Occipital lobe (tissue), 1 donor: ENCODE measurements at regions not wholly inside any gene's neighbourhood (a gene's known extent, or its start where the extent isn't known, plus 50 kb on each side); places are given as distances from the start of the nearest gene placed in this dataset.
"Not testable (repeated sequence)": the region's sequence is repeated elsewhere in the genome, so short reads cannot be mapped to it uniquely, and the experiment has no call there.

ENCODE experiments used
- DNase-seq: peaks from one replicate; lab custom pipeline; 2025; lab: John Stamatoyannopoulos, UW

DNA sequence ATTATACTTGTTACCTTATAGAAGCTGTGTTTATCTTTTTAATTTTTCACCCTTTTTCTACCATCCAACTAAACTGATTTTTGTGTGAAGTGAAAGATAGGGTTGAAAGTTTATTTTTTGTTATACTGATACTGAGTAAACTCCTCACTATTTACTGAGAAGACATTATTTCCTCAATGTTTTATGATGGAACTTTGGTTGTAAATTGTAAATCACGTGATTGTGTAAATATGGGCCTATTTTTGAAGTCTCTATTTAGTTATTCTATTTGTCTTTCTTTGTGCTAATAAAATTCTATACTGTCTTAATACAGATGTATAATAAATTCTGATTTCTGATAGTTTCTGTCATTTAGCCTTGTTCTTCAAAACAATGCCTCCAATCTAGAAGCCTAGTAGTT is 697.2 kb upstream of the SLC8A1 start:
- no peak for DNase-seq

DNA sequence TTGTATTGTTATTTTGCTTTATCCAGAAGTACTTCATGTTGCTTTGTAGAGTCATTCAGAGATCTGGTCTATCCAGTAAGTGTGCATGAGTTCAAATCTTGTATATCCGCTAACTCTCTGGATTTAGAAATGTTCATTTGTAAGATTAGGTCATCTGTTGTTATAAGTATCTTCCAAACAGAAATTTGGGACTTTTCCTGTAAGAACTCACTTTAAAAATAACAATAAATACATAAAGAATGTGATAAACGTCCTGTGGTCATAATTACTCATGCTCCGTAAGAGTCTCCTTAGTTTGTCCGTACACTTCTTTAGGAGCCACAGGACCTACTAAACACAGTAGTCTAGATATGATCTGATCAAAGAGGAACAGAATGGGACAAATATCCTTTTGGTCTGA is 699.9 kb upstream of the SLC8A1 start:
- DNase-seq, result no peak

DNA sequence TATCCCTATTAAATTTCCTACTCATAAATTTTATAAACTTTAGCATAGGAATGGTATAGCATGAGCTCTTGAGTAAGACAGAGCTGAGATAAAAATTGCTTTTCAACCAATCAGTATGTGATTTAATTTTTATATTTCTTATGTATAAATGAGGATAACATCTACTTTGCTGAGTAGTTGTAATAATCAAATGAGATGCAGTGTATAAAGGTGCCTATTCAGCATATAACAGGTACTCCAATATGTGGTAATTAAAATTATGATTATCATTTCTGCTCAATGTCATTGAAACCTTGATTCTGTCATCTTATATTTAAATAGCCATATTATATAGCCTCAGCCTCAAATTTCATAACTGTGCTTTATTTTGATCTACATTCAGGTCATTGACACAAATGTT is 700.4 kb upstream of the SLC8A1 start:
- no peak for DNase-seq

DNA sequence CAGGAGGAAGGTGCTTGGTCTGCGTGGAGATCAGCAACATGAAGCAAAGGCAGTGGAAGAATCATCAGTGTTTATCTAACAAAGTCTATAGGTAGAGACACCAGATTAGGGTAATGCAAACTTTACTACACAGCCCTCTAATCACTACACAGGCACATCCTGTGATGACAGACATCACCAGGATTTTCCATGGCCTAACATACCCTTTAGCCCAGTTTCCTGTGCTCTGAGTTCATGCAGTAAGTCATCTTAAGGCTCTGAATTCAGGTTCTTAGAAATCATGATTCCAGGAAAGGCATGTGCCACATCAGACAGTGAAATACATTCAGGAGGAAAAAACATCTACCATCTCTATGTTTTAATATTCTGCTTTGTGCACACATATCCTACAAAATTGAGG is 708.5 kb upstream of the SLC8A1 start:
- DNase-seq, result no peak

DNA sequence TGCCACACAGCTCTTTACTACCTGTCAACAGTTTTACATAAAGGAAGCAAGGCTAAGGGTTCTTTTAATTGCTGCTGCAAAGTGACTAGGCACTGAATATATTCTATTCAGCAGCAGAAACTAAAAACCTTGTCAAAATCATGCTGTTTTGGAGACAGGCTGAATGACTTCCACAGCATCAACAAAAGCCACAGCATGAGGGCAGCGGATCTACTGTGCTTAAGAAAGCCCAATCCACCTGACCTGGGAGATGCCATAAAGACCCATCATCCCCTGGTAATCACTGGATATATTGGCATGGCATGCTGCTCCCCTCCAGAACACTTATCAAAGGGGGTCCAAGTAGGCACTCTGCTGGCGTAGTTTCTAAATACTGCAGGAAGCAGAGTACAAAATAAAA is 715.1 kb upstream of the SLC8A1 start:
- DNase-seq, result no peak

DNA sequence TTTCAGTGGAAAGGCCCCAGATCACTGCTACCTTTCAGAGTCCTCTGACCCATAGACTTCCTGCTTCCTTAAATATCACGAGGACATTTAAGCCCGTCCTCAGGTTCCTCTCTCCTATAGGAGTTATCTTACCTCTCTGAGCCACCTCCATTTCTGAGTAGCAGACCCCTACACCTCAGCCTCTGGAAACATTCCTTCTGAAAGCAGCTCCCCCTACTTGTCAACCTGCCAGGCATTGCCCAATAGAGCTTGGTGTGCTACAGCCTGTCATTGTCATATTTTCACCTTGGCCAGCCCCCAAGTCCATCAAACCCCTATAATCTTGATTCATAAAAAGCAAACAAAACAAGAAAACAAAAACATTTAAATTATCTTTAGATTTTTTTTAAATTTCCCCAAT is 717.9 kb upstream of the SLC8A1 start:
- no peak for DNase-seq

DNA sequence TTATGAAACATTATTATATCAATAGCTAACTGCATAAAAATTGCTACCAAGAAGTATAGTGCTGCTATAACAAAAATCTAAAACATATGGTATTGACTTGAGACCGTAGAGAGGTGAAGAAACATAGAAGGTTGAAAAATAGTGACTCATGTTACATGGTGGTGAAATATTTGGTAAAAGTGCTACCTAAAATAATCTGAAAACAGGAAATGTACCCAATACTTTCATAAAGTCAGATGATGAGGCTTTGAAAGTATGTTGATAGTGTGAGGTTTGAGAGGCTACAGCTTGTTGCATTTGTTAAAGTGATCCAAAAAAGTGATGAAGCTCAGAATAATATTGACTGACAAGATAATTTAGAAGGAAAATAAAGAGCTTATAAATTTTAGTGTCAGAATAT is 718.7 kb upstream of the SLC8A1 start:
- no peak for DNase-seq

DNA sequence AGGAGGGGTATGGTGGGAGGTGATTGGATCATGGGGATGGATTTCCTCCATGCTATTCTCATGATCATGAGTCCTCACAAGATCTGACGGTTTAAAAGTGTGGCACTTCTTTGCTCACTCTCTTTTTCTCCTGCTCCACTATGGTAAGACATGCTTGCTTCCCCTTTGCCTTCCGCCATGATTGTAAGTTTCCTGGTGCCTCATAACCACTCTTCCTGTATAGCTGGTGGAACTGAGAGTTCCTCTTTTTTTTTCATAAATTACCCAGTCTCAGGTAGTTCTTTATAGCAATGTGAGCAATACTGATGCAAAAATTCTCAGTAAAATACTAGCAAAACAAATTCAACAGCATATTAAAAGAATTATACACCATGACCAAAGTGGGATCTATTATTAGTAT is 728.5 kb upstream of the SLC8A1 start:
- no peak for DNase-seq

DNA sequence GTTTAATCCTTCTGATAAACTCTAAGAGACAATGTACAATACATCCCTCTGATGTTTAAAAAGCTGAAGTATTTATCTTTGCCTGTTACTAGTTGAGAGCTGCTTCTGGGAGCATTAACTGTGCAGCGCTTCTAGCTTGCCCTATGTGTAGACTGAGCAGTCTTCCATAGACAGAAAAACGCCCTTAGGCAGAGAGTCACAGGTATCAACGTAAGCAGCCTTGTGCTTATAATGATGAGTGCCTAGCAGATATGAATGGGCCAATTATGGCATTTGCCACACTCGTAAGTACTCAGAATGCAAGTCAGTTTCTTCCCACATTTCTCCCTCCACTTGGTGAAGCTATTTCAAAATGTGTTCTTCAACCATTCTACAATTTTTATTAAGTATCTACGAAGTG is 731.1 kb upstream of the SLC8A1 start:
- no peak for DNase-seq

DNA sequence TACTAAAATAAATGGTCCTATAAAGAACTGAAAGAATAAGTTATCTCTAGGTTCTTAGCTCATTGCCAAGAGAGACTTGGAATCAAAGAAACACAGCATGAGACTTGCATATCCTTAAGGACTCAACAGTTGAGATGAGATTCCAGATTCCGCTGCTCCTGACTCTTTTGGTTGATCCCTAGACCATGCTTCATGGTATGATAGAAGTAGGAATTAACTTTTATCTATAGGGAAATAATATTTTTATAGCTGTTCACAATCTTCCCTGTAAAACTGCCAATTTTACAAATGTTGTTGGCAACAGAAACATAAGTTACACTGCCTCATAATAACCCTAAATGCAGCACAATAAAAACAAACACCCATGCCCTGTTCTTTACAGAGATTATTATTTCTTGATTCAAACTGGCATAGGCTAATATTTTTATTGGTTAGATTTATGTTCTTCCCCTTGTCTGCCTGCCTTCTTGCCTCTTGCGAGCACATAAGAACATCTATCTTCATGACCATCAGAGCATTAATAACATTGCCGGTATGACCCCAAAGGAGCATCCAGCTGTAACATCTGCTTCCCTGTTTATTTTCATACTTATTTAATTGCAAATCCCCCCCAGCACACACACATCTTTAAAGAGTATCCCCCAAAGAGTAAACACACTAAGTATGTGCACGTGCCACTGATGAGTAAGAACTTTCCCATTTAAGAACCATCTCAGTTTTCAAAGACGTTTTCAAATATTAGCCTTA is 735.7 kb upstream of the SLC8A1 start:
- no peak for DNase-seq

DNA sequence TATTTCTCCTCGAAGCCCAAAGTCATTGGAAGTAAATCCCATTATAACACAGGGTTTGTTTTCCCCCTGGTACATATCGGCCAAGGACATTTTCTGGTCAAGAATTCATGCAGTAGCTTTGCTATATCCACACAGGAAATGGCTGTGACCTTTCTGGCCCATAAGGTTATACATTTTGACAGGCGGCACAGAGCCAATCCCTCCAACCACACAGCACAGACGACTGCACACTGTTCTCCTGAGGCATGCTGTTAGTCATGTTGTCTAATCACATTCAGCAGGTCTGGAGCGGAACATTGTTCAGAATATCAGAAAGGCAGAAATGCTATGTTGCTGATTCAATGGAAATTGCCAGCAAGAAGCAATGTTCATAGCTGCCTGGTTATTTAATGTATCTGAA is 742.3 kb upstream of the SLC8A1 start:
- DNase-seq, result no peak

DNA sequence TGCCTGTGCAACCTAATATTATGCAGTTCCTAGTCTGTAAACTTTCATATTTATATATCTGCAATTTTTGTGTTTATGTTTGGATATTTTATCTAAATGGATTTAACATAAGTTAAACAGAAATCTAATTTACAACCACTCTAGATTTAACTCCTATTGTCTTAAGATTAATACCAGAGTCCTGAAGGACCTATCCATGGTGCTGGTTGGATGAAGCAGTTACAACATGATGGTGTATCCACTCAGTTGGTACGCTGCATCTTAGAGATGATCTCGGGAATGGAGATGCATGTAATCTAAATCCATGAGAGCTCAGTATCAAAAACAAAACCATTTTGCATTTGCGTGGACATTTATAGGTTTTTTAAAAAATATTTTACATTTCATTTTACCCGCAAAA is 745.9 kb upstream of the SLC8A1 start:
- no peak for DNase-seq

DNA sequence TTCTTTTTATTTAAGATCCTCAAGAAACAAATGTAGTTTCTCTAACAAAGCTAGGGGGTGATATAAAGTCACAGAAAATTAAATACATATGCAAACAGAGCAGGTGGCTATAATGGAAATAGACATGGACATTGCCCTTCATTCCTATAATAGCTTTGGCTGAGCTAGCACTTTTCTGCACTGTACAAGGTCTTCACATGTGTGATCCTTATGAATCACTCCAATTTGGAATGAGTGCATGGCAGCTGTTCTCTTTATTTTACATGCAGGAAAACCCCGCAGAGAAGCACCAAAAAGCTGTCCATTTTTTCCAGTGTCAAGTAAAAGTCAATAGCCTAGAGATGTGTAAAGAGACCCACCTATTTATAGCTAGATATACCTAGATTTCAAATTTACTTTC is 747.4 kb upstream of the SLC8A1 start:
- no peak for DNase-seq

DNA sequence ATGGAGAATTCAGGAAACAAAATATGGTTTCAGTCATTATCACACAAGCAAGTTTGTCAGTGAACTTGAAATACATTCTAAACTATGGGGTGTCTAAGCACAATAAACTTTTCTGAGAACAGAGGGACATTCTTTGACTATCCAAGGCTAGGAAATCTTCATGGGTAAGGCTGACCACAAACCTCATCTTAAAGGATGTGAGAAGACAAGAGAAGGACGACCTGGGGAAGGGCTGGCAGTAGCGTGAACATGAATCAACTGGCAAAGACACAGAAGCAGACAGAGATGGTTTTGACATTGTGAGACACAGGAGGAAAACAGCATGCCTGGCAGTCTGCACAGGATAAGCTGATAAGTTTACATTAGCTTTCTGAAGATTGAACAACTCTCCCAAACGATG is 752.4 kb upstream of the SLC8A1 start:
- DNase-seq, result no peak

DNA sequence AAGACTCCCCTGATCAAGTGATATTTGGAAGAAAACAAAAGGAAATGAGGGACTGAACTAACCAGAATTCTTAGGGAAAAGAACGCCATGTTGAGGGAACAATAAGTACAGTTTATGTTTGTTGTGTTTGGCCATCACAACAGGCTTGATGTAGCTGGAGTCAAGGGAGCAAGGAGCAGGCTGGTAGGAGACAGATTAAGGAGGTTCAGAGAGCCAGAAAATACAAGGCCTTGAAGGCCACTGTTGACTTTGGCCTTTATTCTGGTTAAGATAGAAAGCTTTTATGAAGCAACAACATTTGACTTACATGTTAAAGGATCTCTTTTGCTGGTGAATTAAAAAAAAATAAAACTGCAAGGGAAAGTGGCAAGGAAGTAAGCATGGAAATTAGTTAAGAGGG is 754.1 kb upstream of the SLC8A1 start:
- DNase-seq, result no peak

DNA sequence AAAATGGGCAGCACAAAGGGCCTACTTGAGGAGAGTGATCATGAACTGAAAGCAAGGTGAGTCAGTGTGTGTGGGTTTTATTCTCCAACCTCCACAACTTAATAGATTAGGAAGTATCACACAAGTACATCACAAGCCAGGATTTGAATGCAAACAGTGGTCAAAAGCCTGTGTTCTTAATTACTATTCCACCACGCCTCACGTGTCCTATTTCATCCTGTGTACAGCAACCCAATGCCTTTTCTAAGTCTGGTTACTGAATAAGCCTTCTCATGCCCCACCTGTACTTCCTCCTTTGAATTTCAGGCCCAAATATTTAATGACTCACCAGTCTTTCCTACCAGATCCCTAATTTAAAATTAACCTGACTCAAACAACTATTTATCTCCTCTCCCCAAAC is 755.7 kb upstream of the SLC8A1 start:
- no peak for DNase-seq

DNA sequence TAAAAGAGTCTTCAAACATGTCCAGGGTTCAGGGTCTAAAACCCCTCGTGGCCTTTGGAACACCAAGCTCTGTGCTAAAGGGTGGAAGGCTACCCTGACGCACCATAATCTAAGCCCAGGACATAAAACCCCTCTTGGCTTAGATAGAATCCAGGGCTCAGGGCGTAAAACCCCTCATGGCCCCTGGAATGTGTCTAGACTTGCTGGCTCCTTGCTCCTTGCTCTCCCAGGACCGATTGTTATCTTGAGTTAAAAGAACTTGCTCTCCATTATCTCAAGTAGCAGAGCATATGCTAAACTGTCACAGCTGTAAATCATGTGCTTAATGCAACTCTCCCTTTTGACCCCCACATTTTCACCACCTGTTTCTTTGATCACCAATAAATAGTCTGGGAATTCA is 758.1 kb upstream of the SLC8A1 start:
- DNase-seq, result not testable (repeated sequence)

DNA sequence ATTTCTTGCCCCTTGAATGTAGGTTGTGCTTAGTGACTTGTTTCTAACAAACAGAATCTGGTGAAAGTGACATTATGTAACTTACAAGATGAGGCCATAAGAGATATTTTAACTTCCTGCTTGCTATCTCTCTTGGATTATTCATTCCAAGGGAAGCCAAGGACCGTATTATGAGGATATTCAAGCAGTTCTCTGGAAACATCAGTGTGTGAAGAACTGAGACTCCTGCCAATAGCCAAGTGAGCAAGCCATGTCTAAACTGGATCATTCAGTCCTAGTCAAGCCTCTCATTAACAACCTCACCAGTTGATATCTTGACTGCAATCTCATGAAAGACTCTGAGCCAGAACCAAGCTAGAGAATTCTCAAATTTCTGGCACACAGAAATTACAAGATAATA is 765.1 kb upstream of the SLC8A1 start:
- no peak for DNase-seq

DNA sequence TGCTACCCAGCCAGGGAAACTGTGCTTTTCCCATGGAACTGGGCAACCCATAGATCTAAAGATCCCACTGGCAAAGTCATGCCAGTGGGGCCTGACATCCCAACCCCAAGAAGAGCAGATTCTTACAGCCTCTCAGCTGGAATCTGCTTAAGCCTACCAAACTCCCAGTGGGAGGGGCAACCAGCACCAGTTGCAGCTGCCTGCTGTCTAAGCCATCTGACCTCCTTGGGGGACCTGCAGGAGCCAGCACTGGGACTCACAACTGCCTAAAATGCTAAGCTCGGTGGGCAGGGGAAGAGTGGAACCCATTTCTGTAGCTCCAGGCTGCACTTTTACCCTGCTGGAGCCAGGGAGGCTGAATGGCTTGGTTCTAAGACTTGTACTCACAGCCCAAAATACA is 770.7 kb upstream of the SLC8A1 start:
- DNase-seq, result no peak

DNA sequence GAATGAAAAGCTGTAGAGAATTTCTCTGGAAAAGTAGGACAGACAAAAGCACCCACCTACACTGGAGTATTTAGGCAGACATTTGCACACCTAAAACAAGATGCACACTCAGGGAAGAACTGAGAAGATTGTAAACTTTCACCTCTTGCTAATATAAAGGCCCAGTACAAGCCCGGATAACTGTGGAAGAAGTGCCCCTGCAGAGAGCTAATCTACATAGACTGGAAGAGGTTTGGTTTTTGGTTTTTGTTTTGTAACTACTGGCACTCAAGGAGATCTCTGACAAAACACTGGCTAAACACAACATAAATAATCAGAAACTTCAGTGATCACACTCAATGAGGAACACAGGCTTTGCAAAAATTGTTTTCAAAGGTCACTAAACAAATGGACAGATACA is 782.2 kb upstream of the SLC8A1 start:
- no peak for DNase-seq

DNA sequence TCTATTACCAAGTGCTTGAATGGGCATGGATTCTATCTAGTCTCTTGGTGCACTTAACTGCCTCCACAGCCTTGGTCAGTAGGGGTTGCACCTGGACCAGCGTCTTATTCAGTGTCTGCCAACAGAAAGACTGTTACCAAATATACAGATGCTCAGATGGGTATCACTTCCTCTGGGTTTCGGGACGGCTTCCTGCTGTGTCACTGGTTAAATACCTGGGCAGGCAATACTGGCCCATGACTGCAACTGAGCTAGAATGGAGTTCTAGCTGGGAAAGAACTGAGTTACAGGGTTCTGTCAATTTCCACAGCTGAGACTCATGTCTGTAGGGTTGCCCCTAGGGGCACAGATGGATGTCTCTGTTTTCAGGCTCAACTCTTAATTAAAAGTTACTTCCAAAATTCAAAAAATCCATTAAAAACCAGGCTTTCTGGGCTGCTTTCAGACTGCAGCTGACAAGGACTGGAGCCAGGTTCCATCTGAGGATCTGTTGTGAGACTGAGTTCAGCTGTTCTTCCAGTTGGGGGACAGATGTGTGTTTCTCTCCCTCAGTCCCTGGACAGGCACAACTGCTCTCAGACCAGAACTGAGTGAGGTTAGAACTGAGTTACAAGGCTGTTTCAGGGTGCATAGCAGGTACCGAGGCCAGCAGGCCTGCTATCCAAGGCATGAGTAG is 789.6 kb upstream of the SLC8A1 start:
- DNase-seq, result no peak

DNA sequence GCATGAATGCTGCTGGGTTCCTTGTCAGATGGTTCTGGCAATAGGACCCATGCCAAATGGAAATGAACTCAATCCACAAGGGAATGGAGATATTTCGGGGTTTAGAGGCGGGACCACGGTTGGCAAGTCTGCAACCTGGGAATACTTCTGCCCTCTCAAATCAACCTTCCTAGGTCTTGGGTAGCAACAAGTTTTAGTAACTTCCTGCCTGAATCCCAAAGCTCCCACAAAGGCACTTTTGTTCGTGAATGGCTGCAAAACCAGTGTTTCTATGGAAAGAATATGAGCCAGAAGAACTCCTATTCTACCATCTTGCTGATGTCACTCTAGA is 790.1 kb upstream of the SLC8A1 start:
- DNase-seq, result no peak

DNA sequence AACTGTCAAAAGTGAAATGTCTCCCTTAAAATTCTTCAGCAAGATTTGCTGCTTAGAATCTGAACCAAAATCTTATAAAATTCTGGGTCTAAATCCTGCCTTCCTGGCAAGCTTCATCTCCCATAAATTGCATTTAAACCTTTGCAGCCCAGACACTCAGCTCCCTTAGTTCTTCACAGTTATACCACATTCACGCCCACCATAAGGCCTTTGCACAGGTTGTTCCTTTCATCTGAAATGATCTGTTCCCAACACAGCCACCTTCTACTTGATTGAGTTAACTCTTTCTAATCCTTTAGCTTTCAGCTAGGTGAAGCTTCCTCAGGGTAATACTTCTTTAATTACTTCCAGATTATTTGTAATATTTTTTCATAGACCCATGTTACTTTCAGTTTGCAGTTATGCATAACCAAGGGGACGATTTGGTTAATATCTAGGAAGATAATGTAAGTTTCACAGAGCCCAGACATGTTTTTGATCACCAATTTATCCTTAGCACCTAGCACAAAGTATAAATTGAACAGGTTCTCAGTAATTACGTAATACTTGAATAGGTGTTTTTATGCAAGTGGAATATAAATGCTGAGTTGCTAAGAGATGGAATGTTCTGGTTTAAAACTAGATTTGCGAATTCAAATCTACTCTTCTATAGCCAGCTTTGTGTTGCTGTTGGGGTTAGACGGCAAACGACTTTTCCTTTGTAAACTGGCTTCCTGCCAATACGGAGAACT is 779.7 kb upstream of the PKDCC start:
- DNase-seq, result no peak
